ENCODE measurements at regions not wholly inside any gene's neighbourhood (a gene's known extent, or its start where the extent isn't known, plus 50 kb on each side); places are given as distances from the start of the nearest gene placed in this dataset.
A peak's percentile ranks its signal among the peaks of the same experiment; 100 is the strongest.
"Not testable (repeated sequence)": the region's sequence is repeated elsewhere in the genome, so short reads cannot be mapped to it uniquely, and the experiment has no call there.

GRCh38 chr3:102699819-102700140, 265.0 kb downstream of the ZPLD1 start:
- H3K27me3 ChIP-seq (ENCODE audit: insufficient read depth, low read length) = no peaks in the 10 kb centered on the region
- Mint-ChIP-seq H3K27ac (no peak overlapping the region), H3K9me3 (peaks cover 0 to 3% (median 0%) of the 10 kb centered on the region in 8 donors), H3K4me1 (no peaks in the 10 kb centered on the region), H3K4me3 (no peak overlapping the region), H3K36me3 (no peaks in the 10 kb centered on the region), H3K27me3 (peaks cover 0 to 9% of the 10 kb centered on the region in 2 donors)
- no peak overlapping the region for H3K27ac ChIP-seq (ENCODE audit: low read depth, low read length)
- H3K4me3 ChIP-seq (ENCODE audit: low read length in 2 of 2) = no peak overlapping the region
- H3K36me3 ChIP-seq (ENCODE audit: insufficient read depth, low read length) = no peaks in the 10 kb centered on the region
- no peaks in the 10 kb centered on the region for H3K4me1 ChIP-seq (ENCODE audit: insufficient read depth, low read length)
- CTCF ChIA-PET (ENCODE audit: partially characterized antibody) = no interaction called here
- no peaks in the 10 kb centered on the region for H3K9me3 ChIP-seq (ENCODE audit: control insufficient read depth in 1 of 2, low read length in 2 of 2)
- POLR2A ChIA-PET (ENCODE audit: partially characterized antibody) = no interaction called here
- intact Hi-C loops (cut with micrococcal nuclease) = no loop called here
- DNase-seq = no peak

DNA sequence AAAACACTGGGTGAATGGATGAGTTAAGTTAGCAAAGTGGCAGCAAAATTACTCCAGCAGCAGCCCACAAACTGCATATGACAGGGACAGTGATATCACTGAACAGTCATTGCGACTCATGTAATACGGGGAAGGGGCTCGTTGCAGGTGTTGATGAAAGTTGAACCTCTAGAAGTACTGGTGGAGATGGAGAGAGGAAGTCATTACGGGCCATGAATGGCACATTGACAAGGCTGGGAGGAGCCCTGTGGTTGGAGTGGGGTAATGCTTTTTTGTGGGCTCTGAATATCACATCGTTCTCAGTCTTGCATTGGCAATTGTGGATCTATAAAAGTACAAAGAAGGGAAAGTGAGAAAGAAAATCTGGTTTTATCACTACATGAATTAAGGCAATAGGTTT, 278.1 kb downstream of the ZPLD1 start:
- Mint-ChIP-seq H3K9me3 (peaks cover 0 to 2% (median 0%) of the 10 kb centered on the region in 8 donors), H3K36me3 (no peaks in the 10 kb centered on the region), H3K4me1 (no peaks in the 10 kb centered on the region), H3K4me3 (no peak overlapping the region), H3K27me3 (no peaks in the 10 kb centered on the region), H3K27ac (no peak overlapping the region)
- no peaks in the 10 kb centered on the region for H3K9me3 ChIP-seq (ENCODE audit: control insufficient read depth in 1 of 2, low read length in 2 of 2)
- intact Hi-C loops (cut with micrococcal nuclease) = no loop called here
- no peak overlapping the region for H3K4me3 ChIP-seq (ENCODE audit: low read length in 2 of 2)
- DNase-seq = no peak
- H3K36me3 ChIP-seq (ENCODE audit: insufficient read depth, low read length) = no peaks in the 10 kb centered on the region
- ChIA-PET POLR2A (ENCODE audit: partially characterized antibody) (no interaction called here), CTCF (ENCODE audit: partially characterized antibody) (no interaction called here)
- no peaks in the 10 kb centered on the region for H3K27me3 ChIP-seq (ENCODE audit: insufficient read depth, low read length)
- no peaks in the 10 kb centered on the region for H3K4me1 ChIP-seq (ENCODE audit: insufficient read depth, low read length)
- no peak overlapping the region for H3K27ac ChIP-seq (ENCODE audit: low read depth, low read length)

GRCh38 chr3:102714567-102714966, 279.8 kb downstream of the ZPLD1 start:
- intact Hi-C loops (cut with micrococcal nuclease) = no loop called here
- no peak overlapping the region for H3K4me3 Mint-ChIP-seq

GRCh38 chr3:102715030-102715697, 280.3 kb downstream of the ZPLD1 start:
- Mint-ChIP-seq H3K4me1 (no peaks in the 10 kb centered on the region), H3K9me3 (peaks cover 0 to 2% (median 0%) of the 10 kb centered on the region in 8 donors), H3K36me3 (no peaks in the 10 kb centered on the region), H3K27ac (no peak overlapping the region), H3K27me3 (no peaks in the 10 kb centered on the region), H3K4me3 (no peak overlapping the region)
- Histone ChIP-seq H3K27me3 (ENCODE audit: insufficient read depth, low read length) (no peaks in the 10 kb centered on the region), H3K36me3 (ENCODE audit: insufficient read depth, low read length) (no peaks in the 10 kb centered on the region), H3K27ac (ENCODE audit: low read depth, low read length) (no peak overlapping the region), H3K9me3 (ENCODE audit: control insufficient read depth in 1 of 2, low read length in 2 of 2) (no peaks in the 10 kb centered on the region), H3K4me3 (ENCODE audit: low read length in 2 of 2) (no peak overlapping the region), H3K4me1 (ENCODE audit: insufficient read depth, low read length) (no peaks in the 10 kb centered on the region)
- intact Hi-C loops (cut with micrococcal nuclease) = no loop called here
- no peak for DNase-seq
- ChIA-PET CTCF (ENCODE audit: partially characterized antibody) (no interaction called here), POLR2A (ENCODE audit: partially characterized antibody) (no interaction called here)

More at GRCh38 chr3:102714567-102714966, 279.8 kb downstream of the ZPLD1 start:
- Histone ChIP-seq H3K27ac (ENCODE audit: low read depth, low read length) (no peak overlapping the region), H3K4me3 (ENCODE audit: low read length in 2 of 2) (no peak overlapping the region), H3K4me1 (ENCODE audit: insufficient read depth, low read length) (no peaks in the 10 kb centered on the region), H3K36me3 (ENCODE audit: insufficient read depth, low read length) (no peaks in the 10 kb centered on the region), H3K9me3 (ENCODE audit: control insufficient read depth in 1 of 2, low read length in 2 of 2) (no peaks in the 10 kb centered on the region), H3K27me3 (ENCODE audit: insufficient read depth, low read length) (no peaks in the 10 kb centered on the region)
- H3K9me3 Mint-ChIP-seq = peaks cover 0 to 2% (median 0%) of the 10 kb centered on the region in 8 donors
- ChIA-PET CTCF (ENCODE audit: partially characterized antibody) (no interaction called here), POLR2A (ENCODE audit: partially characterized antibody) (no interaction called here)
- no peak for DNase-seq
- H3K27ac Mint-ChIP-seq = no peak overlapping the region
- H3K36me3 Mint-ChIP-seq = no peaks in the 10 kb centered on the region
- H3K4me1 Mint-ChIP-seq = no peaks in the 10 kb centered on the region
- H3K27me3 Mint-ChIP-seq = no peaks in the 10 kb centered on the region

GRCh38 chr3:102718651-102719050, 283.8 kb downstream of the ZPLD1 start:
- Mint-ChIP-seq H3K27me3 (no peaks in the 10 kb centered on the region), H3K4me1 (no peaks in the 10 kb centered on the region), H3K9me3 (peaks cover 0 to 2% (median 0%) of the 10 kb centered on the region in 8 donors), H3K36me3 (no peaks in the 10 kb centered on the region), H3K4me3 (no peak overlapping the region), H3K27ac (no peak overlapping the region)
- H3K36me3 ChIP-seq (ENCODE audit: insufficient read depth, low read length) = no peaks in the 10 kb centered on the region
- ChIA-PET POLR2A (ENCODE audit: partially characterized antibody) (no interaction called here), CTCF (ENCODE audit: partially characterized antibody) (no interaction called here)
- H3K27me3 ChIP-seq (ENCODE audit: insufficient read depth, low read length) = no peaks in the 10 kb centered on the region
- intact Hi-C loops (cut with micrococcal nuclease) = no loop called here
- no peak for DNase-seq
- no peak overlapping the region for H3K4me3 ChIP-seq (ENCODE audit: low read length in 2 of 2)
- no peaks in the 10 kb centered on the region for H3K4me1 ChIP-seq (ENCODE audit: insufficient read depth, low read length)
- no peaks in the 10 kb centered on the region for H3K9me3 ChIP-seq (ENCODE audit: control insufficient read depth in 1 of 2, low read length in 2 of 2)
- no peak overlapping the region for H3K27ac ChIP-seq (ENCODE audit: low read depth, low read length)

- Mint-ChIP-seq H3K27me3 (peaks cover 1 to 2% of the 10 kb centered on the region in 2 donors), H3K4me1 (no peaks in the 10 kb centered on the region), H3K4me3 (no peak overlapping the region), H3K9me3 (peaks cover 0 to 4% (median 0%) of the 10 kb centered on the region in 8 donors), H3K36me3 (no peaks in the 10 kb centered on the region), H3K27ac (no peak overlapping the region)
- DNase-seq = no peak
- intact Hi-C loops (cut with micrococcal nuclease) = no loop called here
- Histone ChIP-seq H3K36me3 (ENCODE audit: insufficient read depth, low read length) (no peaks in the 10 kb centered on the region), H3K27me3 (ENCODE audit: insufficient read depth, low read length) (no peaks in the 10 kb centered on the region), H3K4me1 (ENCODE audit: insufficient read depth, low read length) (no peaks in the 10 kb centered on the region), H3K4me3 (ENCODE audit: low read length in 2 of 2) (no peak overlapping the region), H3K27ac (ENCODE audit: low read depth, low read length) (no peak overlapping the region), H3K9me3 (ENCODE audit: control insufficient read depth in 1 of 2, low read length in 2 of 2) (no peaks in the 10 kb centered on the region)
- POLR2A ChIA-PET (ENCODE audit: partially characterized antibody) = no interaction called here
- CTCF ChIA-PET (ENCODE audit: partially characterized antibody) = no interaction called here
Measured at GRCh38 chr3:102722317-102722716, 287.5 kb downstream of the ZPLD1 start.

- H3K36me3 Mint-ChIP-seq = no peaks in the 10 kb centered on the region
- ChIA-PET CTCF (ENCODE audit: partially characterized antibody) (no interaction called here), POLR2A (ENCODE audit: partially characterized antibody) (no interaction called here)
- H3K4me1 Mint-ChIP-seq = no peaks in the 10 kb centered on the region
- Histone ChIP-seq H3K27ac (ENCODE audit: low read depth, low read length) (no peak overlapping the region), H3K4me1 (ENCODE audit: insufficient read depth, low read length) (no peaks in the 10 kb centered on the region), H3K9me3 (ENCODE audit: control insufficient read depth in 1 of 2, low read length in 2 of 2) (no peaks in the 10 kb centered on the region), H3K4me3 (ENCODE audit: low read length in 2 of 2) (no peak overlapping the region), H3K36me3 (ENCODE audit: insufficient read depth, low read length) (no peaks in the 10 kb centered on the region), H3K27me3 (ENCODE audit: insufficient read depth, low read length) (no peaks in the 10 kb centered on the region)
- no peak for DNase-seq
- peaks cover 0 to 2% (median 0%) of the 10 kb centered on the region in 8 donors for H3K9me3 Mint-ChIP-seq
- peaks cover 1 to 2% of the 10 kb centered on the region in 2 donors for H3K27me3 Mint-ChIP-seq
- no peak overlapping the region for H3K27ac Mint-ChIP-seq
- intact Hi-C loops (cut with micrococcal nuclease) = no loop called here
- no peak overlapping the region for H3K4me3 Mint-ChIP-seq
Measured at GRCh38 chr3:102727340-102727739, 292.5 kb downstream of the ZPLD1 start.

DNA sequence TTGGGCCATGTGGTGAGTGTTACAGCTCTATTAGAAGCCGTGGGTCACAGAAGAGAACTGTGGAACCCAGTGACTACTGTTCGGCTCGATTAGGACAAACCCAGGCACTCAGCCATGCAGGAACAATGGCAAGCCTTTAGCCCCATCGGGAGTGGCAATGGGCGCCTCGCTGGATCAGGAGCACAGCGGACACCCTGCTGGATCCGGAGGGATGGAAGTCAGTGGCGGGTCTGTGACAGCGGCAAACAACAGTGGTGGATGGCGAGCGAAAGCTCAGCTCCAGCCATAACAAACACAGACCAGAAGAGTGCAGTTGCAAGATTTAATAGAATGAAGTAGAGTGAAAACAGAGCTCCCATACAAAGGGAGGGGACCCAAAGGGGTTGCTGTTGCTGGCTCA, 297.8 kb downstream of the ZPLD1 start:
- Mint-ChIP-seq H3K4me3 (peak overlapping the region in 1 of 8 donors; percentile 8), H3K27ac (peak overlapping the region in 1 of 7 donors; percentile 3)
- H3K27me3 Mint-ChIP-seq; H3K9me3 Mint-ChIP-seq; H3K9me3 ChIP-seq (ENCODE audit: control insufficient read depth in 1 of 2, low read length in 2 of 2); H3K4me1 ChIP-seq (ENCODE audit: insufficient read depth, low read length); intact Hi-C loops (cut with micrococcal nuclease); H3K36me3 Mint-ChIP-seq; H3K4me3 ChIP-seq (ENCODE audit: low read length in 2 of 2); DNase-seq; H3K27me3 ChIP-seq (ENCODE audit: insufficient read depth, low read length); H3K4me1 Mint-ChIP-seq; POLR2A ChIA-PET (ENCODE audit: partially characterized antibody); H3K27ac ChIP-seq (ENCODE audit: low read depth, low read length); H3K36me3 ChIP-seq (ENCODE audit: insufficient read depth, low read length); CTCF ChIA-PET (ENCODE audit: partially characterized antibody): not testable (repeated sequence)
